GM19099 (cell line): ENCODE measurements at regions not wholly inside any gene's neighbourhood (a gene's known extent, or its start where the extent isn't known, plus 50 kb on each side); places are given as distances from the start of the nearest gene placed in this dataset.

Experiments
- POLR2A ChIP-seq: IDR thresholded peaks from 3 replicates; pipeline ENCODE4 v1.6.1; 2011; ENCODE audit warnings: low read depth; ENCODE audit not compliant: insufficient read length; ENCODE audit errors: extremely low read depth

GRCh38 chr12:126780343-126780742, 1486.6 kb upstream of the TMEM132C start:
- no peak for TF ChIP-seq POLR2A

- TF ChIP-seq POLR2A: no peak
Measured at GRCh38 chr12:126781593-126781992, 1485.4 kb upstream of the TMEM132C start.

GRCh38 chr12:126782083-126782482, 1484.9 kb upstream of the TMEM132C start:
- TF ChIP-seq POLR2A: no peak

GRCh38 chr12:126784328-126784921, 1482.5 kb upstream of the TMEM132C start:
- no peak for TF ChIP-seq POLR2A

GRCh38 chr12:126789963-126790362, 1477.0 kb upstream of the TMEM132C start:
- no peak for TF ChIP-seq POLR2A

- TF ChIP-seq POLR2A: no peak
Measured at GRCh38 chr12:126791122-126791521, 1475.8 kb upstream of the TMEM132C start.

- no peak for TF ChIP-seq POLR2A
Measured at GRCh38 chr12:126792411-126792810, 1474.6 kb upstream of the TMEM132C start.

- TF ChIP-seq POLR2A: no peak
Measured at GRCh38 chr12:126797525-126797924, 1469.4 kb upstream of the TMEM132C start.

- TF ChIP-seq POLR2A: no peak
Measured at GRCh38 chr12:126798449-126798848, 1468.5 kb upstream of the TMEM132C start.

- TF ChIP-seq POLR2A: no peak
Measured at GRCh38 chr12:126807312-126807865, 1459.6 kb upstream of the TMEM132C start.

GRCh38 chr12:126811391-126811790, 1455.6 kb upstream of the TMEM132C start:
- TF ChIP-seq POLR2A: no peak

GRCh38 chr12:126819554-126819953, 1447.4 kb upstream of the TMEM132C start:
- TF ChIP-seq POLR2A: no peak

GRCh38 chr12:126830778-126831680, 1435.9 kb upstream of the TMEM132C start:
- TF ChIP-seq POLR2A: no peak

- no peak for TF ChIP-seq POLR2A
Measured at GRCh38 chr12:126837697-126838096, 1429.3 kb upstream of the TMEM132C start.

GRCh38 chr12:126843915-126844669, 1422.9 kb upstream of the TMEM132C start:
- no peak for TF ChIP-seq POLR2A

- TF ChIP-seq POLR2A: no peak
Measured at GRCh38 chr12:126847005-126847629, 1419.9 kb upstream of the TMEM132C start.

GRCh38 chr12:126855768-126856167, 1411.2 kb upstream of the TMEM132C start:
- TF ChIP-seq POLR2A: no peak
